KMS-11 (cell line): ENCODE measurements at regions not wholly inside any gene's neighbourhood (a gene's known extent, or its start where the extent isn't known, plus 50 kb on each side); places are given as distances from the start of the nearest gene placed in this dataset.

Source experiments
- H2AFZ ChIP-seq: fragments of 200-600 bp; sonication (generic); 2 replicates; pipeline ENCODE4 v1.6.1; 2016; ENCODE audit warnings: antibody characterized with exemption, mixed run types, low read depth
- H3K27ac ChIP-seq: fragments of 200-600 bp; sonication (generic); 2 replicates; pipeline ENCODE4 v1.6.1; 2016; ENCODE audit warnings: mild to moderate bottlenecking, mixed run types
- H3K27me3 ChIP-seq: fragments of 200-600 bp; sonication (generic); 2 replicates; pipeline ENCODE4 v1.6.1; 2017; ENCODE audit warnings: mild to moderate bottlenecking, low read depth, mixed run types, moderate library complexity; ENCODE audit not compliant: insufficient read depth
- H3K36me3 ChIP-seq: fragments of 200-600 bp; sonication (generic); 2 replicates; pipeline ENCODE4 v1.6.1; 2017; ENCODE audit warnings: mild to moderate bottlenecking, mixed run types; ENCODE audit not compliant: insufficient read depth
- H3K4me1 ChIP-seq: fragments of 200-600 bp; sonication (generic); 2 replicates; pipeline ENCODE4 v1.6.1; 2016; ENCODE audit warnings: mild to moderate bottlenecking, low read depth, mixed run types; ENCODE audit not compliant: poor library complexity, severe bottlenecking
- H3K4me2 ChIP-seq: fragments of 200-600 bp; sonication (generic); 2 replicates; pipeline ENCODE4 v1.7.0; 2016; ENCODE audit warnings: mild to moderate bottlenecking, mixed run types
- H3K4me3 ChIP-seq: fragments of 200-600 bp; sonication (generic); IDR thresholded peaks from 2 replicates; pipeline ENCODE4 v1.6.1; 2017; ENCODE audit warnings: low read depth, low read length, mixed read lengths; ENCODE audit not compliant: insufficient read depth
- H3K79me2 ChIP-seq: fragments of 200-600 bp; sonication (generic); 2 replicates; pipeline ENCODE4 v1.6.1; 2016; ENCODE audit warnings: low read depth, mixed run types; ENCODE audit not compliant: insufficient read depth
- H3K9ac ChIP-seq: fragments of 200-600 bp; sonication (generic); 2 replicates; pipeline ENCODE4 v1.6.1; 2016; ENCODE audit warnings: mild to moderate bottlenecking, mixed run types
- H4K20me1 ChIP-seq: fragments of 200-600 bp; sonication (generic); 2 replicates; pipeline ENCODE4 v1.6.1; 2016; ENCODE audit warnings: mild to moderate bottlenecking, mixed run types; ENCODE audit not compliant: insufficient read depth
- CTCF ChIP-seq: fragments of 200-600 bp; sonication (generic); conservative IDR thresholded peaks from 2 replicates; pipeline ENCODE4 v1.6.1; 2017; ENCODE audit warnings: low read depth, mild to moderate bottlenecking, antibody characterized with exemption, low read length, moderate library complexity, mixed read lengths

- Histone ChIP-seq H3K79me2 (no peaks in the 10 kb centered on the region), H3K9ac (no peak overlapping the region), H2AFZ (no peak overlapping the region), H3K4me3 (no peak overlapping the region), H3K36me3 (no peaks in the 10 kb centered on the region), H3K4me1 (no peaks in the 10 kb centered on the region), H3K27me3 (no peaks in the 10 kb centered on the region), H3K27ac (no peak overlapping the region), H3K4me2 (no peak overlapping the region), H4K20me1 (no peaks in the 10 kb centered on the region)
- no peak for TF ChIP-seq CTCF
Observed at GRCh38 chr10:9016930-9017329, 962.4 kb downstream of the GATA3 start.

- no peak overlapping the region for H3K4me2 ChIP-seq
- no peaks in the 10 kb centered on the region for H3K4me1 ChIP-seq
- no peak overlapping the region for H2AFZ ChIP-seq
- no peaks in the 10 kb centered on the region for H3K79me2 ChIP-seq
- H3K9ac ChIP-seq: no peak overlapping the region
- no peaks in the 10 kb centered on the region for H3K27me3 ChIP-seq
- H4K20me1 ChIP-seq: no peaks in the 10 kb centered on the region
- H3K27ac ChIP-seq: no peak overlapping the region
- no peak for TF ChIP-seq CTCF
- H3K4me3 ChIP-seq: no peak overlapping the region
- no peaks in the 10 kb centered on the region; the same call in 1 of the 2 replicates for H3K36me3 ChIP-seq
Observed at GRCh38 chr10:9018195-9019173, 964.0 kb downstream of the GATA3 start.

- no peaks in the 10 kb centered on the region for H3K4me1 ChIP-seq
- no peaks in the 10 kb centered on the region; the same call in 1 of the 2 replicates for H3K36me3 ChIP-seq
- no peak overlapping the region for H3K4me3 ChIP-seq
- H3K79me2 ChIP-seq: no peaks in the 10 kb centered on the region
- H2AFZ ChIP-seq: no peak overlapping the region
- H3K27ac ChIP-seq: no peak overlapping the region
- H3K27me3 ChIP-seq: no peaks in the 10 kb centered on the region
- H3K9ac ChIP-seq: no peak overlapping the region
- no peak overlapping the region for H3K4me2 ChIP-seq
- TF ChIP-seq CTCF: no peak
- H4K20me1 ChIP-seq: no peaks in the 10 kb centered on the region
Observed at GRCh38 chr10:9023206-9023605, 968.7 kb downstream of the GATA3 start.

GRCh38 chr10:9024210-9024609, 969.7 kb downstream of the GATA3 start:
- H3K27me3 ChIP-seq: no peaks in the 10 kb centered on the region
- no peak overlapping the region for H3K4me2 ChIP-seq
- H4K20me1 ChIP-seq: no peaks in the 10 kb centered on the region
- no peak overlapping the region for H2AFZ ChIP-seq
- H3K36me3 ChIP-seq: no peaks in the 10 kb centered on the region; the same call in 1 of the 2 replicates
- no peaks in the 10 kb centered on the region for H3K79me2 ChIP-seq
- no peaks in the 10 kb centered on the region for H3K4me1 ChIP-seq
- H3K9ac ChIP-seq: no peak overlapping the region
- TF ChIP-seq CTCF: no peak
- H3K27ac ChIP-seq: no peak overlapping the region
- no peak overlapping the region for H3K4me3 ChIP-seq
